Body of pancreas (tissue), 4 donors: ENCODE measurements at regions not wholly inside any gene's neighbourhood (a gene's known extent, or its start where the extent isn't known, plus 50 kb on each side); places are given as distances from the start of the nearest gene placed in this dataset.

ENCODE experiments used
- CTCF ChIP-seq, 7 experiments: fragments of 450-650 bp in 4 of 7; fragments of 200-600 bp in 3 of 7; sonication (generic) in 3 of 7; IDR thresholded peaks; one replicate each; pipeline ENCODE4 v1.5.1; 2016 to 2019; ENCODE audit warnings: antibody characterized with exemption in 7 of 7
- POLR2A ChIP-seq, 3 donors: fragments of 450-650 bp; IDR thresholded peaks; one replicate each; pipeline ENCODE4 v1.6.1; 2016; ENCODE audit warnings: antibody characterized with exemption in 3 of 3, mild to moderate bottlenecking in 2 of 3

GRCh38 chr2:238994432-238994831, 146.5 kb downstream of the TWIST2 start:
- TF ChIP-seq CTCF (IDR thresholded peaks at IDR 0.05) (no peak), POLR2A (IDR thresholded peaks at IDR 0.05) (no peak)
